HCT116 (cell line): ENCODE measurements at regions not wholly inside any gene's neighbourhood (a gene's known extent, or its start where the extent isn't known, plus 50 kb on each side); places are given as distances from the start of the nearest gene placed in this dataset.

Experiments
- CEBPB ChIP-seq: IDR thresholded peaks from 2 replicates; pipeline ENCODE4 v1.6.1; 2012; ENCODE audit warnings: low read depth
- CTCF ChIP-seq, 3 experiments: fragments of 200-600 bp in 1 of 3; sonication (generic) in 1 of 3; IDR thresholded peaks in 2 of 3; conservative IDR thresholded peaks in 1 of 3; 2 replicates each; pipeline ENCODE4 v1.5.1; 2012 to 2017; ENCODE audit warnings: low read depth in 2 of 3, low read length in 2 of 3, antibody characterized with exemption in 1 of 3, borderline replicate concordance in 1 of 3, control low read depth in 1 of 3, mild to moderate bottlenecking in 1 of 3, mixed read lengths in 1 of 3, mixed run types in 1 of 3, moderate library complexity in 1 of 3; ENCODE audit not compliant: insufficient read depth in 1 of 3
- EGR1 ChIP-seq: IDR thresholded peaks from 2 replicates; pipeline ENCODE4 v1.6.1; 2012; ENCODE audit warnings: low read depth
- EZH2 ChIP-seq: fragments of 200-600 bp; sonication (generic); IDR thresholded peaks from 2 replicates; pipeline ENCODE4 v1.6.1; 2017; ENCODE audit warnings: antibody characterized with exemption, mixed run types
- MAX ChIP-seq: IDR thresholded peaks from 2 replicates; pipeline ENCODE4 v1.6.1; 2012
- POLR2A ChIP-seq: IDR thresholded peaks from 2 replicates; pipeline ENCODE4 v1.7.0; 2011; ENCODE audit warnings: borderline replicate concordance; ENCODE audit not compliant: insufficient read depth, insufficient read length; ENCODE audit errors: extremely low read depth
- POLR2AphosphoS5 ChIP-seq: IDR thresholded peaks from 2 replicates; pipeline ENCODE4 v1.6.1; 2011; ENCODE audit warnings: mild to moderate bottlenecking, low read depth, low read length, moderate library complexity
- RAD21 ChIP-seq: IDR thresholded peaks from 2 replicates; pipeline ENCODE4 v1.6.1; 2012; ENCODE audit warnings: low read depth, mild to moderate bottlenecking
- SP1 ChIP-seq: IDR thresholded peaks from 2 replicates; pipeline ENCODE4 v1.6.1; 2012; ENCODE audit warnings: low read depth
- SRF ChIP-seq: IDR thresholded peaks from 2 replicates; pipeline ENCODE4 v1.6.1; 2012; ENCODE audit warnings: low read depth
- YY1 ChIP-seq: IDR thresholded peaks from 2 replicates; pipeline ENCODE4 v1.6.1; 2011; ENCODE audit warnings: low read length, low read depth, moderate library complexity, mild to moderate bottlenecking; ENCODE audit not compliant: insufficient replicate concordance; ENCODE audit errors: extremely low read depth
- ZFX ChIP-seq: fragments of 450-650 bp; IDR thresholded peaks from 2 replicates; pipeline ENCODE4 v1.6.1; 2017
- ZNF274 ChIP-seq: fragments of 200-500 bp; sonication (Bioruptor generic); IDR thresholded peaks from 2 replicates; pipeline ENCODE4 v1.6.1; 2014; ENCODE audit warnings: mild to moderate bottlenecking, low read depth, low read length, inconsistent platforms

- TF ChIP-seq POLR2A: no peak
- TF ChIP-seq CTCF (IDR thresholded peaks at IDR 0.05 in 2 of 3, conservative IDR thresholded peaks at IDR 0.05 in 1 of 3; ENCODE audit: borderline replicate concordance in 1 of 3, insufficient read depth in 1 of 3, low read depth in 2 of 3, low read length in 2 of 3): no peak
- no peak for TF ChIP-seq EZH2
- TF ChIP-seq RAD21: no peak
- TF ChIP-seq SRF: no peak
- no peak for TF ChIP-seq POLR2AphosphoS5
- TF ChIP-seq EGR1: no peak
- TF ChIP-seq MAX: no peak
- TF ChIP-seq ZNF274: no peak
- TF ChIP-seq CEBPB: no peak
- no peak for TF ChIP-seq SP1
- no peak for TF ChIP-seq ZFX
- no peak for TF ChIP-seq YY1
Measured at GRCh38 chr5:56466136-56466816, 233.1 kb upstream of the ANKRD55 start.
